HG02884 (cell line): ENCODE measurements at regions not wholly inside any gene's neighbourhood (a gene's known extent, or its start where the extent isn't known, plus 50 kb on each side); places are given as distances from the start of the nearest gene placed in this dataset.

Experiments
- ATAC-seq: cut with Tn5 transposase; IDR thresholded peaks from one replicate; pipeline ENCODE4 v1.9.1; 2021; ENCODE audit warnings: mild to moderate bottlenecking, moderate library complexity; ENCODE audit not compliant: unreplicated experiment

- no peak for ATAC-seq
These were observed 124.7 kb upstream of the CTAGE1 start for GRCh38 chr18:22542406-22542835.

- no peak for ATAC-seq
These were observed 126.1 kb upstream of the CTAGE1 start for GRCh38 chr18:22543769-22544168.

- ATAC-seq = no peak
These were observed 126.9 kb upstream of the CTAGE1 start for GRCh38 chr18:22544626-22545025.

GRCh38 chr18:22545066-22545760 is 127.5 kb upstream of the CTAGE1 start:
- no peak for ATAC-seq

GRCh38 chr18:22546905-22547570 is 129.3 kb upstream of the CTAGE1 start:
- ATAC-seq = no peak

GRCh38 chr18:22547807-22548561 is 130.3 kb upstream of the CTAGE1 start:
- no peak for ATAC-seq

GRCh38 chr18:22549260-22549937 is 131.7 kb upstream of the CTAGE1 start:
- ATAC-seq = no peak

GRCh38 chr18:22550366-22550765 is 132.7 kb upstream of the CTAGE1 start:
- ATAC-seq = no peak

GRCh38 chr18:22550861-22551260 is 133.1 kb upstream of the CTAGE1 start:
- no peak for ATAC-seq

- no peak for ATAC-seq
These were observed 133.9 kb upstream of the CTAGE1 start for GRCh38 chr18:22551536-22552151.

- ATAC-seq = no peak
These were observed 134.5 kb upstream of the CTAGE1 start for GRCh38 chr18:22552254-22552653.

GRCh38 chr18:22552899-22553460 is 135.3 kb upstream of the CTAGE1 start:
- ATAC-seq = no peak

GRCh38 chr18:22556222-22557167 is 138.8 kb upstream of the CTAGE1 start:
- no peak for ATAC-seq

- ATAC-seq = no peak
These were observed 139.6 kb upstream of the CTAGE1 start for GRCh38 chr18:22557168-22557941.

GRCh38 chr18:22558945-22559385 is 141.2 kb upstream of the CTAGE1 start:
- ATAC-seq = no peak

- ATAC-seq = no peak
These were observed 141.9 kb upstream of the CTAGE1 start for GRCh38 chr18:22559414-22560274.

- ATAC-seq = no peak
These were observed 142.5 kb upstream of the CTAGE1 start for GRCh38 chr18:22560275-22560610.

- no peak for ATAC-seq
These were observed 143.1 kb upstream of the CTAGE1 start for GRCh38 chr18:22560797-22561196.
